ENCODE measurements at regions not wholly inside any gene's neighbourhood (a gene's known extent, or its start where the extent isn't known, plus 50 kb on each side); places are given as distances from the start of the nearest gene placed in this dataset.

GRCh38 chr5:153096381-153096780 is 394.1 kb upstream of the GRIA1 start:
- H3K27me3 ChIP-seq (ENCODE audit: control insufficient read depth, insufficient read depth, low read length): no peaks in the 10 kb centered on the region
- CTCF ChIA-PET: no interaction called here

GRCh38 chr5:153099328-153099727 is 391.1 kb upstream of the GRIA1 start:
- ChIA-PET CTCF (no interaction called here), POLR2A (no interaction called here)
- no peak for DNase-seq (ENCODE audit: low read depth, low spot score)
- no peaks in the 10 kb centered on the region for H3K27me3 ChIP-seq (ENCODE audit: control insufficient read depth, insufficient read depth, low read length)
- H3K9me3 ChIP-seq (ENCODE audit: control insufficient read depth, insufficient read depth, low read length): peaks cover 4% of the 10 kb centered on the region
- no peak for TF ChIP-seq CTCF (IDR thresholded peaks at IDR 0.05; ENCODE audit: low read depth, low read length)
- H3K4me3 ChIP-seq (ENCODE audit: low read depth, low read length): no peak overlapping the region
- no peak overlapping the region for H3K27ac ChIP-seq (ENCODE audit: low read depth, low read length)

More at GRCh38 chr5:153096381-153096780, 394.1 kb upstream of the GRIA1 start:
- no peak for TF ChIP-seq CTCF (IDR thresholded peaks at IDR 0.05; ENCODE audit: low read depth, low read length)
- no peak for DNase-seq (ENCODE audit: low read depth, low spot score)
- Histone ChIP-seq H3K27ac (ENCODE audit: low read depth, low read length) (no peak overlapping the region), H3K4me3 (ENCODE audit: low read depth, low read length) (no peak overlapping the region), H3K9me3 (ENCODE audit: control insufficient read depth, insufficient read depth, low read length) (peaks cover 4% of the 10 kb centered on the region)
- POLR2A ChIA-PET: no interaction called here

- POLR2A ChIA-PET: no interaction called here
- H3K9me3 ChIP-seq (ENCODE audit: control insufficient read depth, insufficient read depth, low read length): no peaks in the 10 kb centered on the region; the same call in 1 of the 2 replicates
- CTCF ChIA-PET: no interaction called here
- no peak for DNase-seq (ENCODE audit: low read depth, low spot score)
- no peak overlapping the region for H3K27ac ChIP-seq (ENCODE audit: low read depth, low read length)
- no peaks in the 10 kb centered on the region for H3K27me3 ChIP-seq (ENCODE audit: control insufficient read depth, insufficient read depth, low read length)
- TF ChIP-seq CTCF (IDR thresholded peaks at IDR 0.05; ENCODE audit: low read depth, low read length): no peak
- H3K4me3 ChIP-seq (ENCODE audit: low read depth, low read length): no peak overlapping the region
Measured at GRCh38 chr5:153101235-153102180, 389.0 kb upstream of the GRIA1 start.

GRCh38 chr5:153116916-153117315 is 373.6 kb upstream of the GRIA1 start:
- no peak for TF ChIP-seq CTCF (IDR thresholded peaks at IDR 0.05; ENCODE audit: low read depth, low read length)
- no peak for DNase-seq (ENCODE audit: low read depth, low spot score)
- H3K27ac ChIP-seq (ENCODE audit: low read depth, low read length): no peak overlapping the region
- peaks cover 6% of the 10 kb centered on the region; the same call in 1 of the 2 replicates for H3K9me3 ChIP-seq (ENCODE audit: control insufficient read depth, insufficient read depth, low read length)
- H3K27me3 ChIP-seq (ENCODE audit: control insufficient read depth, insufficient read depth, low read length): no peaks in the 10 kb centered on the region
- CTCF ChIA-PET: no interaction called here
- POLR2A ChIA-PET: no interaction called here
- no peak overlapping the region for H3K4me3 ChIP-seq (ENCODE audit: low read depth, low read length)

GRCh38 chr5:153118018-153118417 is 372.5 kb upstream of the GRIA1 start:
- H3K27me3 ChIP-seq (ENCODE audit: control insufficient read depth, insufficient read depth, low read length): no peaks in the 10 kb centered on the region
- H3K4me3 ChIP-seq (ENCODE audit: low read depth, low read length): no peak overlapping the region
- ChIA-PET CTCF (no interaction called here), POLR2A (no interaction called here)
- no peak for DNase-seq (ENCODE audit: low read depth, low spot score)
- H3K9me3 ChIP-seq (ENCODE audit: control insufficient read depth, insufficient read depth, low read length): peaks cover 6% of the 10 kb centered on the region; the same call in 1 of the 2 replicates
- no peak overlapping the region for H3K27ac ChIP-seq (ENCODE audit: low read depth, low read length)
- TF ChIP-seq CTCF (IDR thresholded peaks at IDR 0.05; ENCODE audit: low read depth, low read length): no peak
